ENCODE measurements at regions not wholly inside any gene's neighbourhood (a gene's known extent, or its start where the extent isn't known, plus 50 kb on each side); places are given as distances from the start of the nearest gene placed in this dataset.
"Not testable (repeated sequence)": the region's sequence is repeated elsewhere in the genome, so short reads cannot be mapped to it uniquely, and the experiment has no call there.

DNA sequence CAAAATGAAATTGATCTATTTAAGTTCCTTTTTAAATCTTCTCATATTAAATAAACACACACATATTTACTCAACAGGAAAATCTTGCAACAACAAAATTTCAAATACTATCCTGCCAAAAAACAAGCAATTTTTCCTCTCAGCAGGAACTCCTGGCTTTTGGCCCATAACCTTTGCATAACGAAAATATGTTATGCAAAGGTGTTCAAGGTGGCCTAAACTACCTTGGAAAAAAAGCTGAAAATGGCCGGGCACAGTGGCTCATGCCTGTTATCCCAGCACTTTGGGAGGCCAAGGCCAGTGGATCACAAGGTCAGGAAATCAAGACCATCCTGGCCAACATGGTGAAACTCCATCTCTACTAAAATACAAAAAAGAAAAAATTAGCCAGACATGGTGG lies 424.3 kb upstream of the ZNF337 start:
- not testable (repeated sequence) for DNase-seq (ENCODE audit: low spot score)

DNA sequence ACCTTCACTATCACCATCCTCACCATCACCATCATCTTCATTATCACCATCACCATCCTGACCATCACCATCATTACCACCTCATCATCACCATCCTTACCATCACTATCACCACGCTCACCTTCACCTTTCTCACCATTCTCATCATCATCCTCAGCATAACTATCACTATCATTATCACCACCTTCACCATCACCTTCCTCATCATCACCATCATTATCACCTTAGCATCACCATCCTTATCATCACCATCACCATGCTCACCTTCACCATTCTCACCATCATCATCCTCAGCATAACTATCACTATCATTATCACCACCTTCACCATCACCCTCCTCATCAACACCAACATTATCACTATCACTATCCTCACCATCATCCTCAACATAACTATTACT lies 397.8 kb upstream of the ZNF337 start:
- DNase-seq (ENCODE audit: low spot score): not testable (repeated sequence)

- not testable (repeated sequence) for DNase-seq (ENCODE audit: low spot score)
Observed at GRCh38 chr20:26091921-26092320, 395.3 kb upstream of the ZNF337 start.

GRCh38 chr20:26086195-26086594 lies 389.5 kb upstream of the ZNF337 start:
- DNase-seq (ENCODE audit: low spot score): not testable (repeated sequence)

GRCh38 chr20:26073972-26074371 lies 377.3 kb upstream of the ZNF337 start:
- DNase-seq (ENCODE audit: low spot score): not testable (repeated sequence)

- DNase-seq (ENCODE audit: low spot score): not testable (repeated sequence)
Observed at GRCh38 chr20:26059324-26059723, 362.7 kb upstream of the ZNF337 start.

GRCh38 chr20:26058446-26058845 lies 361.8 kb upstream of the ZNF337 start:
- DNase-seq (ENCODE audit: low spot score): not testable (repeated sequence)

DNA sequence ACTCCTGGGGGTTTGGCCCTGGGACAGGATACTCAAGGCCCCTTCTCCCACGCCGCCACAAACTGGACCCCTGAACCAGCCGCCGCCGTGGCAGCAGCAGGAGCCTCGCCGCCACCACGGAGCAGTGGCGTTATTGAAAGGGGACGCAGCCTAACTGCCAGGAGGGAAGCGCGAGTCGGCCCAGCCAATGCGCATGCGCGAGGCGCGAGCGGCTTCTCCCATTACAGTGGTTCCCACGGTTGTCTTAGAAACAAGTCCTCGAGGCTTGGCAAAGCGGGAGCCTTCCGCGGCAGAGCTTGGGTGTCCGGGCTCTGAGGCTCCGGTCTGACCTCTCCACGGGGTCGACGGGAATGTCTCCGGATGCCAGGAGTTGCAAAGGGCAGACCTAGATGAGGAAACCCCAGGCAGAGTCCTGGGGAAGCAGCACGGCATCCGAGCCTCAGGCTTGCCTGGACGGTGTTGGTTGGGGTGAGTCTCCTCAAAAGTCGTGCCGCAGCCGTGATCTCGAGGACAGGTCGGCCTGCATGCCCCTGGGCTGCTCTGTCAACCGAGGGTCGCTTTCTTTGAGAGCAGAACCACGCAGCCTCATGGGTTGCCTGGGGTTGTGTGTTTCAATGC lies 360.6 kb upstream of the ZNF337 start:
- DNase-seq (ENCODE audit: low spot score): not testable (repeated sequence)

- not testable (repeated sequence) for DNase-seq (ENCODE audit: low spot score)
Observed at GRCh38 chr20:26025792-26026191, 329.1 kb upstream of the ZNF337 start.

GRCh38 chr20:26010942-26011276 lies 314.3 kb upstream of the ZNF337 start:
- not testable (repeated sequence) for DNase-seq (ENCODE audit: low spot score)

DNA sequence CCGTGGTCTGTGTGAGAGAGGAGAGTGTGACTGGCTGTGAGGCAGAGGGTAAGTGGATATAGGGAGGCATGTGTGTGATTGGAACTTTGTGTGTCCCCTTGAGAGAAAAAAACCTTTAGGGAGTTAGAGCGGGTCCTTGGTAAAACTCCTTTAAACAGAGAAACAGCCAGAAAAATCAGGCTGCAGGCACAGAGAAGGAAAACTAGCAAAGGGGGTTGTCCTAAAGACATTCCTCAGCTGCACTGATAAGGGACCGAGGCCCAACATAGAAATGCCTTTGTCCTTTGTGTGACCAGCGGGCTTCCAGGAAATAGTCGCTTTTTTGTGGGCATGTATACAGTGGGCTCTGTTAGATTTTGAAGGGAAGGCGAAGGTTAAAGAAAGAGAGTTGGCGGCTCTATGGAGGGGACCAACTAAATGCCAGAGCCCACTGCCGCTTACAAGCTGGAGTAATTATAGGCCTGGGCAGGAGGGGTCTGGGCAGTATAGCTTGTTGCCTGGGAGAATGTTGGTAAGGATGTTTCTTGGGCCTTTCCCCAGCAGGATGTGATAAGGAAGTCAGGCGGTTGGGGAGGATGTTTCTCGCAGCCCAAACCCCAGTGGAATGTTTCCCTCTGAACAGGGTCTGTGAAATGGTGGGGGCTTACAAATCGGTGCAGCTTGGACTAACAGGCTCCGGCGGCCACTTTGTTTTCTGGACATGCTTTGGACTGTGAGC lies 313.7 kb upstream of the ZNF337 start:
- not testable (repeated sequence) for DNase-seq (ENCODE audit: low spot score)

GRCh38 chr20:26009402-26010223 lies 313.0 kb upstream of the ZNF337 start:
- DNase-seq (ENCODE audit: low spot score): peak; percentile 40

DNA sequence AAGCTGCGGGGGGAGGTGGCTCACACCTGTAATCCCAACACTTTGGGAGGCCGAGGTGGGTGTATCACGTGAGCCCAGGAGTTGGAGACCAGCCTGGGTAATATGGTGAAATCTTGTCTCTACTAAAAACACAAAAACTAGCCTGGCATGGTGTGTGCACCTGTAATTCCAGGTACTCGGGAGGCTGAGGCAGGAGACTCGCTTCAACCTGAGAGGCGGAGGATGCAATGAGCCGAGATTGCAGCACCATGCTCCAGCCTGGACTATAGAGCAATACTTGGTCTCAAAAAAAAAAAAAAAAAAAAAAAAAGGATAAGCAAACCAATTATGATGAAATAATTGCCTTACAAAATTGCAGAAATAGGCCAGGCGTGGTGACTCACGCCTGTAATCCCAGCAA lies 311.4 kb upstream of the ZNF337 start:
- DNase-seq (ENCODE audit: low spot score): not testable (repeated sequence)

GRCh38 chr20:26006164-26006563 lies 309.5 kb upstream of the ZNF337 start:
- not testable (repeated sequence) for DNase-seq (ENCODE audit: low spot score)

- DNase-seq (ENCODE audit: low spot score): not testable (repeated sequence)
Observed at GRCh38 chr20:26003959-26004358, 307.3 kb upstream of the ZNF337 start.

GRCh38 chr20:25997367-25998038 lies 300.9 kb upstream of the ZNF337 start:
- DNase-seq (ENCODE audit: low spot score): not testable (repeated sequence)

DNA sequence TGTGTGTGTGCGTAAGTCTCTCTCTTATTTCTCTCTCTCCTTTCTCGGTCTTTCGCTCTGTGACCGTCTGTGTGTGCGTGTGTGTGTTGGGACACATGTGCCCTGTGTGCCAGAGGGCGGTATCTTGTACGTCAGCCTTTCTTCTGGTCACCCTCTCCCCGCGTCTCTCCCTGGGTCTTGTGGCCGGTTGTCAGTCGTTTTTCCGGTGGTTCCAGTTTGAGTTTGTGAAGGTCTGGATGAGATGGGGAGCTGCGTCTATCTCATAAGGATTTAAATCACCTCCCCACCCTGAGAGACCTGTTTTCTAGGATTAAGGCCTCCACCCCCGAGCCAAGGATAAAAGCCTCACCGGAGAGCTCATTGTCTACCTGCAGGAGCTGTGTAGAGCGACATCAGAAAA lies 295.5 kb upstream of the ZNF337 start:
- no peak for DNase-seq (ENCODE audit: low spot score)

GRCh38 chr20:25991756-25992130 lies 295.1 kb upstream of the ZNF337 start:
- no peak for DNase-seq (ENCODE audit: low spot score)

GRCh38 chr20:25991051-25991755 lies 294.6 kb upstream of the ZNF337 start:
- no peak for DNase-seq (ENCODE audit: low spot score)

DNA sequence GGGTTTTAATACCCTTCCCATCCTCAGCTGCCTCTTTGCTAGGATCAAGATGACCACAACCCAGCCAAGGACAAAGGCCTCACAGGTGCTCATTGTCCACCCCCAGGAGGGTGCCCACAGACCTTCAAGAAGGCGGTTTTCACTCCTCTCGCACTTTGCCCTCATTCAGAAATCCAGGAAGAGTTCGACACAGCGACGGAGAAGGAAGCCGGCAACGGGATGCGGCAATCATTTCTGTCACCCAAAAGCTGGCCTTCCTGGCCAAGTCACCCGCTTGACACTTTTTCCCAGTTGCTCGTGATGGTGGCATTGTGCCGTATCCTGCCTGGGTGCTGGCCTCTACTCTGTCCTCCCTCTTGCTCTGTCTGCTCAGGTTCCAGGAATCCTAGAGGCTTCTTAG lies 293.0 kb upstream of the ZNF337 start:
- not testable (repeated sequence) for DNase-seq (ENCODE audit: low spot score)

GRCh38 chr20:25989196-25989595 lies 292.5 kb upstream of the ZNF337 start:
- DNase-seq (ENCODE audit: low spot score): no peak
